Skeletal muscle satellite cell (primary cell): ENCODE measurements at regions not wholly inside any gene's neighbourhood (a gene's known extent, or its start where the extent isn't known, plus 50 kb on each side); places are given as distances from the start of the nearest gene placed in this dataset.
"Not testable (repeated sequence)": the region's sequence is repeated elsewhere in the genome, so short reads cannot be mapped to it uniquely, and the experiment has no call there.

Source experiments
- H3K27me3 ChIP-seq: 2 replicates; pipeline ENCODE4 v1.7.0; 2013; ENCODE audit warnings: low read length; ENCODE audit not compliant: control insufficient read depth, insufficient read depth
- H3K36me3 ChIP-seq: 2 replicates; pipeline ENCODE4 v1.7.0; 2013; ENCODE audit warnings: mild to moderate bottlenecking, control low read depth, low read length; ENCODE audit not compliant: insufficient read depth
- H3K4me1 ChIP-seq: 2 replicates; pipeline ENCODE4 v1.7.0; 2013; ENCODE audit warnings: low read length; ENCODE audit not compliant: control insufficient read depth, insufficient read depth
- H3K4me2 ChIP-seq: 2 replicates; pipeline ENCODE4 v1.7.0; 2013; ENCODE audit warnings: mild to moderate bottlenecking, low read length
- H3K4me3 ChIP-seq: 2 replicates; pipeline ENCODE4 v1.7.0; 2013; ENCODE audit warnings: low read length
- H3K9ac ChIP-seq: 2 replicates; pipeline ENCODE4 v1.7.0; 2013; ENCODE audit warnings: mild to moderate bottlenecking, low read depth, low read length, moderate library complexity
- H3K9me3 ChIP-seq: replicated peaks from 2 replicates; pipeline ENCODE4 v1.7.0; 2013; ENCODE audit warnings: mild to moderate bottlenecking, control low read depth, low read length

DNA sequence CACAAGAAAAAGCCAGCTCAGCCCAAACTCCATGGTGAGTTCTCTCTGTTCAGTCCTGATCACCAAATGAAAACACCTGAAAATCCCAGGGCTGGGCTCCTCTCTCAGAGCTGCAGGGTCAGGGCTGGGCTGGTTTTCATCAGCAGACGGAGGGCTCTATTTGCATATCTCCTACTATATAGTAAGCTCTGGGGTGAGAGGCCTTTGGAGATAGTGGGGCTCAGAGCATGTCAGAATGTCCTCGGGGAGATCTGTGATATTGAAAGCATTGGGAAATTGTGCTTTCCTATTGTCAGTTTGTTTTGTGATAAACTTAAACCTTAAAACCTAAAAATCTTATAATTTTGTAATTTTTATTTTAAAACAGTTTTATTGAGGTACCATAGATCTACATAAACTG lies 742.6 kb downstream of the TMEM121 start:
- Histone ChIP-seq H3K4me1 (no peaks in the 10 kb centered on the region), H3K4me2 (no peak overlapping the region), H3K9me3 (peaks cover 4% of the 10 kb centered on the region), H3K9ac (no peak overlapping the region), H3K4me3 (no peak overlapping the region), H3K36me3 (no peaks in the 10 kb centered on the region), H3K27me3 (no peaks in the 10 kb centered on the region)

DNA sequence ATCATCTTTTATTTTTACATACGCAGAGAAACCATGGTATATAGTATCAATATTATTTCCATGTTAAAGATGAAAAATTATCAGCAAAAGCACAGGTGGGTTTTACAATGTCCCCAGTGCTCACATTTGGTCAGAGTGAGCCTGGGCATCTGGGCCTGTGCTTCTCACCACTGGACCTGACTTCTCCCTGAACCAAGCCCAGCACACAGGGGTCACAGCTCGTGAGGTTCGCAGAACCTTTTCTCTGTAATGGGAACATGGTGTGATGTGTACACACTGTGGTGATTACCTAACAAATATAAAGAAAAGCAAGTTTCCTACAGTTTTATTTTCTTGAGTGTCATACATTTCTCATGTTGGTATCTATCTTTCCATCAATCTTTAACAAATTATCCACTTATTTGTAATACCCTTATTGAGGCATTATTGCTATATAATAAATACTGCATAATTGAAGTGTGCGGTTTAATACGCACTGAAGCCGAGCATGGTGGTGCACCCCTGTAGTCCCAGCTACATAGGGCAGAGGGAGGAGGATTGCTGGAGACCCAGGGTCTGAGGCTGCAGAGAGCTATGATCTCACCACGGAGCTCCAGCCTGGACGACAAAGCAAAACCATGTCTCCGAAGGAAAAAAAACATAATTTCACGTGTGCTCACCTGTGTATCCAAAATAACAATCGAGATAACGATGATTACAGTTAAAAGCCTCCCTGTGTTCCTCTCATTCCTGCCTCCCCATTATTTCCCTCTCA lies 743.2 kb downstream of the TMEM121 start:
- peaks cover 3% of the 10 kb centered on the region for H3K9me3 ChIP-seq
- no peaks in the 10 kb centered on the region for H3K4me1 ChIP-seq
- H3K4me2 ChIP-seq, result no peak overlapping the region
- no peaks in the 10 kb centered on the region for H3K36me3 ChIP-seq
- no peak overlapping the region for H3K4me3 ChIP-seq
- no peaks in the 10 kb centered on the region for H3K27me3 ChIP-seq
- H3K9ac ChIP-seq, result no peak overlapping the region

DNA sequence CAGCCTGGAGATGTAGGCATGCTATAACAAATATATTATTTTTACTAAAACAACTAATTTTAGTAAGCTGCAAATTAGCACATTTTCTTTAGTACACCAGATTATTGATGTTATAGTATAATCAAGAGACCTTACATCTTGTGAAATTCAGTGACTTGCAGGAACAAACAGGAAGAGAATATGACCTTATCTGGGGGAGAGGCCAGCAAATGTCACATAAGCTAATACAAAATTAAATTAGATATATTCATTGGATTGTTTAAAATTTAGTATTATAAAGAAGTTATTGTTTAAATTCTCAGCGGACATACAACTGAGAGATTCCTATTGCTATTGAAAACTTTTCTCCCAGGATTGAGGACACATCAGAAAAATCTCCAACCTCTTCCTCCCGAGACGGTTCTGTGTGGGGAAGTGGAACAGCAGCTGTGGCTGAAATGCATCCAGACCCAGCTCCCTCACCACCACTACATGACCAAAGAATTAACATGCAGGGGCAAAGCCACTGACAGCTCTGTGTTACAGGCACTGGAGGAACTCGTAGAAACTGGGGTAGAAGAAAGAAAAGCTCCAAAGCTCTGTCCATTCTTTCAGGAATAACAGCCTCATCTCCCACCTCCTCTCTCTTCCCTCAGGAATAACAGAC lies 744.2 kb downstream of the TMEM121 start:
- not testable (repeated sequence) for H3K4me3 ChIP-seq, H3K4me2 ChIP-seq, H3K36me3 ChIP-seq, H3K9me3 ChIP-seq, H3K4me1 ChIP-seq, H3K9ac ChIP-seq, H3K27me3 ChIP-seq

DNA sequence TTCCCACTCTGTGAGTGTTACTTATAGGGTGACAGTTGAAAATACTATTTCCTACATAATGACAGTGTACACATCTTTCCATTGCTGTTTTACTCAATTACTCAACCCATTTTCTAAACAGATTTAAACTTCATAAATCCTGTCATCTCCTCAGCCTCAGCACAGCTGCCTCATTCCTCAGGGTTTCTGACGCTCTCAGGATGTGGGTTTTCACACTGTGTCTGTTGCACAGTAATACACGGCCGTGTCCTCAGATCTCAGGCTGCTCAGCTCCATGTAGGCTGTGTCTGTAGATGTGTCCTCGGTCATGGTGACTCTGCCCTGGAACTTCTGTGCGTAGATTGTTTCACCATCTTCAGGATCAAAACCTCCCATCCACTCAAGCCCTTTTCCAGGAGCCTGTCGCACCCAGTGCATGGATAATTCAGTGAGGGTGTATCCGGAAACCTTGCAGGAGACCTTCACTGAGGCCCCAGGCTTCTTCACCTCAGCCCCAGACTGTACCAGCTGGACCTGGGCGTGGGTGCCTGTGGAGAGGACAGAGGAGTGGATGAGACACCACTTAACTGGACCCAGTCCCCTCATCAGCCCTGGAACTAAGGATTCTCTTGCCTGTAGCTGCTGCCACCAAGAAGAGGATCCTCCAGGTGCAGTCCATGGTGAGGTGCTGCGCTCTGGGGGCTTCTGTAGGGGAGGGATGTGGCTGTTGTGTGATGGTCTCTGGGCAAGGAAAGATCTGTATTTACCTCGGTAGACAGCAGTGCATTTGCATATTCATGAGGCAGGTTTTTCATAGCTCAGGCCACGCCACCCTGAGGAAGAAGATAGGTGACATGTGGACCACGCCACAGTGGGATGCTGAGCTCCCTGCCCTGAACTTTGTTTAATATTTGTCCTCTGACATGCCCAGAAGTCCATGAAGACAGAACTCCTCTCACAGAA lies 750.2 kb downstream of the TMEM121 start:
- Histone ChIP-seq H3K36me3 (no peaks in the 10 kb centered on the region), H3K4me3 (no peak overlapping the region), H3K9me3 (peaks cover 14% of the 10 kb centered on the region), H3K9ac (no peak overlapping the region), H3K4me1 (no peaks in the 10 kb centered on the region), H3K27me3 (no peaks in the 10 kb centered on the region), H3K4me2 (no peak overlapping the region)

DNA sequence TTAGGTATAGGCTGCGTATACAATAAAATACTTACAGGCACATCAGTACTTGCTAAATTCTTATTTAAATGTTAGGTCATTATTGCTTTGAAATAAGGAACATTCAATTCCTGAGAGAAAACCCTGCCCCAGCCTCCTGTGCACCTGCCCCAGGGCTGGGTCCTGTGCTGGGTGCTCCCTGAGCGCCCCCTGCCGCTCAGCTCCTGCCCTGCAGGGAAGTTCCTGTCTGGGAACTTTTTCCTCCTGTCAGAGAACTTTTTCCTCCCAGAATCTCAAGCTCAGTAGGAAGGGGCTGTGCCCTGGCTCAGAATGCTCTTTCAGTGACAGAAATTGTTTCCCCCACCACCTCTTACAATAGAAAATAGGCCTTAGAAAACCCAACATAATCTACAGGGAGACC lies 751.1 kb downstream of the TMEM121 start:
- no peak overlapping the region for H3K4me2 ChIP-seq
- no peak overlapping the region for H3K9ac ChIP-seq
- peaks cover 14% of the 10 kb centered on the region for H3K9me3 ChIP-seq
- H3K4me3 ChIP-seq, result no peak overlapping the region
- no peaks in the 10 kb centered on the region for H3K36me3 ChIP-seq
- no peaks in the 10 kb centered on the region for H3K27me3 ChIP-seq
- H3K4me1 ChIP-seq, result no peaks in the 10 kb centered on the region

DNA sequence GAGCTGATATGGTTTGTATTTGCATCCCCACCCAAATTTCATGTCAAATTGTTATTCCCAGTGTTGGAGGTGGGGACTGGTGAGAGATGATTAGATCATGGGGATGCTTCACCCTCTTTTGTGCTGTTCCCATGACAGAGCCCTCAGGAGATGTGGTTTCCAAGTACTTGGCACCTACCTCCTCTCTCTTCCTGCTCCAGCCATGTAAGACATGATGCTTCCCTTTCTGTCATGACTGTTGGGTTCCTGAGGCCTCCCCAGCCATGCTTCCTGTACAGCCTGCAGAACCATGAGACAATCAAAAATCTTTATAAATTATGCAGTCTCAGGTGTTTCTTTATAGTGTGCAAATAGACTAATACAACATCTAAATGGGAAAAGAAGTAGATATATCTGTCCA lies 754.5 kb downstream of the TMEM121 start:
- peaks cover 14% of the 10 kb centered on the region for H3K9me3 ChIP-seq
- no peak overlapping the region for H3K9ac ChIP-seq
- H3K4me1 ChIP-seq, result no peaks in the 10 kb centered on the region
- H3K36me3 ChIP-seq, result no peaks in the 10 kb centered on the region
- no peak overlapping the region for H3K4me2 ChIP-seq
- no peaks in the 10 kb centered on the region for H3K27me3 ChIP-seq
- H3K4me3 ChIP-seq, result no peak overlapping the region

DNA sequence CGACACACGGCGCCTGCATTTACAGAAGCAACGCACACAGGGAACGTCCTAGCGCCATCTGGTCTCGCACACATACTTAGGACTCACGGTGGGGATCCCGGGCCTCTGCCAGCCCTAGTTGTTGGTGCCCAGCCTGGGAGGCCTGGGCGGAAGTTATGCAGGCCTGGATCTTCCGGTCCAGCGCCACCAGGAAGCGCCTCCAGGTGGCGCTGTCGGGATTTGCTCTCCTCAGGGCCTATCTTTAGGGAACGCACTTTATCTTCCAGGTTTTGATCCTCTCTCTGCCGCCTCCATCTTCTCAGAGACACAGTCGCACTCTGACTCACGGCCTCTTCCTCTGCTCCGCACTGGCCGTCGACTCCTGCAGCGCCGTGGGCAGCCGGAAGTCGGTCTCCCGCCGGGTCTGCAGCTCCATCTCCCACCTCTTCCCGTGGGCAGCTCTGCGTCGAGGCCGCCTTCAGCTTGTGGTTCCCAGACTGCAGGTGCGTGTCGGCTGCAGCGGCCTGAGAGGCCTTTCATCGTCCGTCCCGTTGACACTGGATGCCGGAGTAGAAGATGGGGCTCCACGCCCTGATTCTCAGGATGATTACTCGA lies 760.4 kb downstream of the TMEM121 start:
- no peaks in the 10 kb centered on the region for H3K27me3 ChIP-seq
- no peaks in the 10 kb centered on the region for H3K36me3 ChIP-seq
- no peaks in the 10 kb centered on the region for H3K4me1 ChIP-seq
- H3K9me3 ChIP-seq, result no peaks in the 10 kb centered on the region
- no peak overlapping the region for H3K4me2 ChIP-seq
- H3K9ac ChIP-seq, result no peak overlapping the region
- H3K4me3 ChIP-seq, result no peak overlapping the region

DNA sequence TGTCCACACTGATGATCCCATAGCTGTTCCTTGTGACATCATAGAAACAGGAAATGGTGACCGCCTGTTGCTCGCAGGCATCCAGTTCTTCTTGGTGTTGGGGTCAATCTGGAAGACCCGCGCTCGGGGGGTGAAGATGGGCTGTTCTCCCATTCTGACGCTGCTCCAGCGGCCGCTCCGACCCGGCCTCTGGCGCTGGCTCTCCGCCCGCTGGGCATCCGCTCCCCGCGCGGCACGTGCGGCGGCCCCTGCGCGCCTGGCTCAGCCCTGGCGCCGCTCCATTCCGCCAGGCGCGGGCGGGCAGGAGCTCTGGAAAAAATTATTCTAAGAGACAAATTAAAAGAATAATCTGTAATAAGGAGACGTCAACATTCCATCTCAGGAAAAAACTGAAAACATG lies 761.1 kb downstream of the TMEM121 start:
- H3K9ac ChIP-seq, result no peak overlapping the region
- no peak overlapping the region for H3K4me3 ChIP-seq
- H3K27me3 ChIP-seq, result no peaks in the 10 kb centered on the region
- H3K4me1 ChIP-seq, result no peaks in the 10 kb centered on the region
- H3K4me2 ChIP-seq, result no peak overlapping the region
- H3K36me3 ChIP-seq, result no peaks in the 10 kb centered on the region
- H3K9me3 ChIP-seq, result no peaks in the 10 kb centered on the region

DNA sequence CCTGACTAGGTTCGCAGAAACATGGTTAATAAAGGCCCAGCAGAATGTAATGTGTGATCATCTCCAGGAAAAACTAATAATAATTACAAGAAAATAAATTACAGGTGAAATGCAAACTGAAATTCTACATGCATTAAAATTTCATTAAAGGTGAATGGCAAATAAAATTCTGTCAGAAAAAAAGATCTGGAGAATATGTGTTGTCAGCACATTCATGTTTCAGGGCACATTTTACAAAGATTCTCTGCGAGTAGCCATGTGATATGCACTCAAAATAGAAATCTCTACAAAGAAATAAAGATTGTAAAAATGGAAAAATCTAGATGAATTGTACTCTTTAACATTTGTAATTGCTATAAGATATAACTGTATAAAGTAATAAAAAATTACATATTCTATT lies 765.2 kb downstream of the TMEM121 start:
- H3K4me1 ChIP-seq, result no peaks in the 10 kb centered on the region
- no peak overlapping the region for H3K9ac ChIP-seq
- no peaks in the 10 kb centered on the region for H3K9me3 ChIP-seq
- no peak overlapping the region for H3K4me2 ChIP-seq
- no peaks in the 10 kb centered on the region for H3K27me3 ChIP-seq
- no peak overlapping the region for H3K4me3 ChIP-seq
- no peaks in the 10 kb centered on the region for H3K36me3 ChIP-seq

DNA sequence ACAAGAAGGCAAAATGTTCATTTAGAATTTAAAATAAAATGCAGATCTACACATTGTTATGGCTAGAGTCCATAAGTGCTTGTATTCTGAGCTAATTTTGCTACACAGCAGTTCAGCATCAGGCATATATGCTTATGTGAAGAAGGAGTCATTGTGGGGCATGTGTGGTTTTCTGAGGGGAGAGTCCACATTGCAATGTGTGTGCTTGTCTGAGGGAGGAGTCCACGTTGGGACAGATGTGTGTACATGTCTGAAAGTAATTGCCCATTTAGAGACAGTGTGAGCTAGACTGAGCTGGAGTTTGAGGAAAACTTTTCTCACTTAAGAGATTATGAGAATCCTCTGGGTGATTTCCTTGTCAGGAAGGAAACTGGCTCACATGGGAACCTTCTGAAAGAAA lies 767.9 kb downstream of the TMEM121 start:
- Histone ChIP-seq H3K4me1 (no peaks in the 10 kb centered on the region), H3K4me3 (no peak overlapping the region), H3K4me2 (no peak overlapping the region), H3K27me3 (no peaks in the 10 kb centered on the region), H3K9me3 (no peaks in the 10 kb centered on the region), H3K9ac (no peak overlapping the region), H3K36me3 (no peaks in the 10 kb centered on the region)

DNA sequence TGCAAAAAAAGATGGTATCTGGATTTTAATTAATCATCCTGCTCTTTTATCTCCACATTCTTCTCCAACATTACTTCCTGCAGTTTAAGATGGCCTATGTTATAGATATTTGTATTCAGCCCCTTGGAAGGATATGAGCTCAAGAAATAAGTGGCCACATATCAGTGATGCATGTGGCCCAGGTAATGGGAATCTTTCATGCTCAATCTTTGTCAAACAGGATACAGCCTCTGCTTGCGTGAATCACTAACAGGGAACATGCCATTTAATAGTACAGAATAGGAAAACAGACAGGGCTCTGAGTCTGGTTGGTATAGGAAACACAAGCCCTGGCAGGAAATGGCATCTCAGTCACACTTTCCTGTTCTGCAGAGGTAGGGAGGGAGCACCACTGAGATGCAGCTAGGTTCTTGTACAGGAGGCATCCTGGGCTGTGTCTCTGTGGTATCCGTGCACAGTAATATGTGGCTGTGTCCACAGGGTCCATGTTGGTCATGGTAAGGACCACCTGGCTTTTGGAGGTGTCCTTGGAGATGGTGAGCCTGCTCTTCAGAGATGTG lies 774.6 kb downstream of the TMEM121 start:
- not testable (repeated sequence) for H3K9ac ChIP-seq, H3K4me1 ChIP-seq, H3K4me3 ChIP-seq, H3K9me3 ChIP-seq, H3K27me3 ChIP-seq, H3K36me3 ChIP-seq, H3K4me2 ChIP-seq
